ENCODE measurements at regions not wholly inside any gene's neighbourhood (a gene's known extent, or its start where the extent isn't known, plus 50 kb on each side); places are given as distances from the start of the nearest gene placed in this dataset.

- DNase-seq, result no peak
Measured at GRCh38 chr13:26965952-26966700, 205.5 kb downstream of the USP12 start.

GRCh38 chr13:26964278-26965250 lies 204.0 kb upstream of the GPR12 start:
- no peak for DNase-seq

- DNase-seq, result no peak
Measured at GRCh38 chr13:26962671-26963070, 202.1 kb upstream of the GPR12 start.

- no peak for DNase-seq
Measured at GRCh38 chr13:26961890-26962615, 201.5 kb upstream of the GPR12 start.

GRCh38 chr13:26957182-26957581 lies 196.6 kb upstream of the GPR12 start:
- no peak for DNase-seq

GRCh38 chr13:26956522-26957142 lies 196.0 kb upstream of the GPR12 start:
- no peak for DNase-seq

- DNase-seq, result no peak
Measured at GRCh38 chr13:26954976-26955375, 194.4 kb upstream of the GPR12 start.

- no peak for DNase-seq
Measured at GRCh38 chr13:26953291-26953690, 192.7 kb upstream of the GPR12 start.

GRCh38 chr13:26952551-26953143 lies 192.1 kb upstream of the GPR12 start:
- DNase-seq, result no peak

- no peak for DNase-seq
Measured at GRCh38 chr13:26951581-26952177, 191.1 kb upstream of the GPR12 start.

GRCh38 chr13:26950968-26951367 lies 190.4 kb upstream of the GPR12 start:
- no peak for DNase-seq

- DNase-seq, result no peak
Measured at GRCh38 chr13:26950546-26950945, 190.0 kb upstream of the GPR12 start.

- no peak for DNase-seq
Measured at GRCh38 chr13:26949701-26950502, 189.3 kb upstream of the GPR12 start.

- DNase-seq, result no peak
Measured at GRCh38 chr13:26948353-26948752, 187.8 kb upstream of the GPR12 start.

- no peak for DNase-seq
Measured at GRCh38 chr13:26946684-26947343, 186.2 kb upstream of the GPR12 start.

GRCh38 chr13:26943748-26944147 lies 183.2 kb upstream of the GPR12 start:
- no peak for DNase-seq

GRCh38 chr13:26942184-26942583 lies 181.6 kb upstream of the GPR12 start:
- DNase-seq, result no peak

- no peak for DNase-seq
Measured at GRCh38 chr13:26941345-26942174, 181.0 kb upstream of the GPR12 start.

- no peak for DNase-seq
Measured at GRCh38 chr13:26934096-26934495, 173.5 kb upstream of the GPR12 start.

GRCh38 chr13:26932465-26932864 lies 171.9 kb upstream of the GPR12 start:
- DNase-seq, result no peak

All from activated CD4-positive, alpha-beta T cell treated with anti-CD3 and anti-CD28 coated beads, Interleukin-2, amount 50 U/mL, for 4 hours (primary cell).